ENCODE measurements at regions not wholly inside any gene's neighbourhood (a gene's known extent, or its start where the extent isn't known, plus 50 kb on each side); places are given as distances from the start of the nearest gene placed in this dataset.

GRCh38 chr18:998936-999335, 94.3 kb downstream of the ADCYAP1 start:
- TF ChIP-seq POLR2A (IDR thresholded peaks at IDR 0.05; ENCODE audit: borderline replicate concordance, extremely low read depth, insufficient read depth, insufficient read length), result no peak
- TF ChIP-seq CTCF (IDR thresholded peaks at IDR 0.05 in 2 of 3, conservative IDR thresholded peaks at IDR 0.05 in 1 of 3; ENCODE audit: borderline replicate concordance in 1 of 3, insufficient read depth in 1 of 3, low read depth in 2 of 3, low read length in 2 of 3), result no peak
- TF ChIP-seq EZH2 (IDR thresholded peaks at IDR 0.05), result no peak
- TF ChIP-seq ATF3 (IDR thresholded peaks at IDR 0.05), result no peak
- no peak for TF ChIP-seq POLR2AphosphoS5 (IDR thresholded peaks at IDR 0.05; ENCODE audit: low read depth, low read length)
- no peak for TF ChIP-seq TCF7L2 (IDR thresholded peaks at IDR 0.05; ENCODE audit: borderline replicate concordance, extremely low read depth, insufficient read depth, insufficient read length)
- TF ChIP-seq JUND (IDR thresholded peaks at IDR 0.05), result no peak
- TF ChIP-seq REST (IDR thresholded peaks at IDR 0.05; ENCODE audit: low read depth), result no peak
- no peak for TF ChIP-seq ZFX (IDR thresholded peaks at IDR 0.05)
- TF ChIP-seq RAD21 (IDR thresholded peaks at IDR 0.05; ENCODE audit: low read depth), result no peak
- no peak for TF ChIP-seq EGR1 (IDR thresholded peaks at IDR 0.05; ENCODE audit: low read depth)
